WERI-Rb-1 (cell line): ENCODE measurements at regions not wholly inside any gene's neighbourhood (a gene's known extent, or its start where the extent isn't known, plus 50 kb on each side); places are given as distances from the start of the nearest gene placed in this dataset.

Experiments
- DNase-seq: peaks from one replicate; pipeline ENCODE4 v3.0.0-alpha.2; 2020
- H3K27ac ChIP-seq: fragments of 250-450 bp; sonication (Bioruptor Pico); 2 replicates; pipeline ENCODE4 v1.5.1; 2020; ENCODE audit warnings: mild to moderate bottlenecking, moderate library complexity
- H3K27me3 ChIP-seq: fragments of 250-450 bp; sonication (Bioruptor Pico); 2 replicates; pipeline ENCODE4 v1.5.1; 2021; ENCODE audit warnings: mild to moderate bottlenecking, low read depth, moderate library complexity; ENCODE audit not compliant: insufficient read depth, severe bottlenecking
- H3K36me3 ChIP-seq: fragments of 250-450 bp; sonication (Bioruptor Pico); 2 replicates; pipeline ENCODE4 v1.5.1; 2020; ENCODE audit warnings: mild to moderate bottlenecking, moderate library complexity
- H3K4me3 ChIP-seq: 2 replicates; pipeline ENCODE4 v1.5.1; 2011; ENCODE audit warnings: low read depth, mild to moderate bottlenecking, control low read depth, low read length
- H3K9me3 ChIP-seq: fragments of 250-450 bp; sonication (Bioruptor Pico); 2 replicates; pipeline ENCODE4 v1.5.1; 2021; ENCODE audit warnings: mild to moderate bottlenecking, moderate library complexity; ENCODE audit not compliant: severe bottlenecking
- CTCF ChIP-seq: IDR thresholded peaks from 2 replicates; pipeline ENCODE4 v1.5.1; 2011; ENCODE audit warnings: low read depth, mild to moderate bottlenecking, control low read depth, inconsistent platforms, low read length

GRCh38 chr10:4012848-4013247 lies 227.8 kb upstream of the KLF6 start:
- no peak for DNase-seq
- Histone ChIP-seq H3K27me3 (no peaks in the 10 kb centered on the region), H3K36me3 (no peaks in the 10 kb centered on the region), H3K4me3 (no peak overlapping the region), H3K27ac (no peak overlapping the region), H3K9me3 (no peaks in the 10 kb centered on the region)
- no peak for TF ChIP-seq CTCF

GRCh38 chr10:4011136-4011812 lies 226.3 kb upstream of the KLF6 start:
- H3K27ac ChIP-seq, result no peak overlapping the region
- TF ChIP-seq CTCF, result no peak
- no peak for DNase-seq
- no peaks in the 10 kb centered on the region for H3K36me3 ChIP-seq
- no peaks in the 10 kb centered on the region for H3K9me3 ChIP-seq
- no peak overlapping the region for H3K4me3 ChIP-seq
- H3K27me3 ChIP-seq, result no peaks in the 10 kb centered on the region

- no peaks in the 10 kb centered on the region for H3K27me3 ChIP-seq
- no peaks in the 10 kb centered on the region for H3K9me3 ChIP-seq
- no peak overlapping the region for H3K27ac ChIP-seq
- H3K4me3 ChIP-seq, result no peak overlapping the region
- TF ChIP-seq CTCF, result no peak
- DNase-seq, result no peak
- H3K36me3 ChIP-seq, result no peaks in the 10 kb centered on the region
Observed at GRCh38 chr10:4008676-4009382, 223.8 kb upstream of the KLF6 start.

GRCh38 chr10:4007771-4008170 lies 222.8 kb upstream of the KLF6 start:
- Histone ChIP-seq H3K4me3 (no peak overlapping the region), H3K27ac (no peak overlapping the region), H3K36me3 (no peaks in the 10 kb centered on the region), H3K9me3 (no peaks in the 10 kb centered on the region), H3K27me3 (no peaks in the 10 kb centered on the region)
- TF ChIP-seq CTCF, result no peak
- DNase-seq, result no peak

- H3K27me3 ChIP-seq, result no peaks in the 10 kb centered on the region
- TF ChIP-seq CTCF, result no peak
Observed at GRCh38 chr10:4006858-4007257, 221.8 kb upstream of the KLF6 start.

More at GRCh38 chr10:4006858-4007257, 221.8 kb upstream of the KLF6 start:
- Histone ChIP-seq H3K36me3 (no peaks in the 10 kb centered on the region), H3K27ac (no peak overlapping the region), H3K4me3 (no peak overlapping the region), H3K9me3 (no peaks in the 10 kb centered on the region)
- DNase-seq, result no peak
